Osteocyte (in vitro differentiated cells): ENCODE measurements at regions not wholly inside any gene's neighbourhood (a gene's known extent, or its start where the extent isn't known, plus 50 kb on each side); places are given as distances from the start of the nearest gene placed in this dataset.

Experiments
- DNase-seq: peaks from one replicate; pipeline ENCODE4 v3.0.0; 2021; ENCODE audit warnings: mixed read lengths; ENCODE audit not compliant: unreplicated experiment; ENCODE audit errors: extremely low spot score
- H3K27ac Mint-ChIP-seq: one replicate; pipeline ENCODE4 v1.8.0; 2021; ENCODE audit warnings: mild to moderate bottlenecking, mixed read lengths; ENCODE audit not compliant: unreplicated experiment
- H3K27me3 Mint-ChIP-seq: one replicate; pipeline ENCODE4 v1.8.0; 2021; ENCODE audit warnings: mixed read lengths; ENCODE audit not compliant: unreplicated experiment
- H3K36me3 Mint-ChIP-seq: one replicate; pipeline ENCODE4 v1.8.0; 2021; ENCODE audit warnings: mixed read lengths; ENCODE audit not compliant: unreplicated experiment
- H3K4me1 Mint-ChIP-seq: one replicate; pipeline ENCODE4 v1.8.0; 2021; ENCODE audit warnings: mixed read lengths; ENCODE audit not compliant: unreplicated experiment
- H3K4me3 Mint-ChIP-seq: one replicate; pipeline ENCODE4 v1.8.0; 2021; ENCODE audit warnings: mild to moderate bottlenecking, moderate library complexity, mixed read lengths; ENCODE audit not compliant: unreplicated experiment
- H3K9me3 Mint-ChIP-seq: one replicate; pipeline ENCODE4 v1.8.0; 2021; ENCODE audit warnings: mixed read lengths; ENCODE audit not compliant: unreplicated experiment
- TF ChIP-seq, protein P1 (sequence below): fragments of 200-600 bp; sonication (generic); IDR thresholded peaks from 2 replicates; pipeline ENCODE4 v1.5.0; 2021; ENCODE audit warnings: antibody characterized with exemption, mild to moderate bottlenecking, moderate library complexity

DNA sequence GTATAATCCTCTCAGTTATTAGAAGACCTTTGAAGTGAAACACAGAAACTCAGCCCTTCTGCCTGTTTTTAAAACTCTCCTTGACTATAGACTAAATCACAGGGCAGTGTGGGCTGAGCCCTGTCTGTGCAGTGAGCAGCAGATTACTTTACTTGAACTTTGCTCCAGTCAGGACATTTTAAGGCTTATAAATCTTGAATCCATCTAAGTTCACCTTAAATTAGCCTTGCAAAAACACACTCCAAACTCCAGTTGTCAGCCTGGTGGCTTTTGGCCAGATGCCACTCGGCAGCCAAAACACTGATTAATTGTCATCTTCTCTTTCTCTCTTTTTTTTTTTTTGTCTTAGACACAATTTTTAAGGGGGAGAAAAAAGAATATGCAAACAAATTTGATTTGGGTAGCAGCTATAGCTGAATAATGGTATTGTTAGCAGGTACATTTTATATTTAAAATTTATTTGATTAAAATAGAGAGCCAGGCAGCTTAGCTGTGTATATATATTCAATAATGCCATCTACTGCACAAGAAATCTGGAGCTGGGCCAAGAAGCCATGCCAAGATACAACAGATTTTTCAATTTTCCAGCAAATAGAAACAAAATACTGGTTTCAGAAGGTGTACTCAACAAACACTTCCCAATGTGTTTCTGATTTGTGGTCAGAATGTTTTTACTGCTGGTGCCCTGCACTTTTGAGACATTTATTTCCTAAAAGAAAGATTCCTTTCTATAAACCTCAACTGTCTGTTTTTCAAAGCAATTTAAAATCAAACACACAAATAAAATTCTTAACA lies 247.7 kb downstream of the TFEC start:
- DNase-seq: no peak
- Mint-ChIP-seq H3K4me1 (peaks cover 48% of the 10 kb centered on the region), H3K9me3 (peaks cover 10% of the 10 kb centered on the region), H3K4me3 (peak overlapping the region; percentile 40), H3K27me3 (no peaks in the 10 kb centered on the region), H3K27ac (peak overlapping the region; percentile 65), H3K36me3 (no peaks in the 10 kb centered on the region)
- TF ChIP-seq, protein P1, sequence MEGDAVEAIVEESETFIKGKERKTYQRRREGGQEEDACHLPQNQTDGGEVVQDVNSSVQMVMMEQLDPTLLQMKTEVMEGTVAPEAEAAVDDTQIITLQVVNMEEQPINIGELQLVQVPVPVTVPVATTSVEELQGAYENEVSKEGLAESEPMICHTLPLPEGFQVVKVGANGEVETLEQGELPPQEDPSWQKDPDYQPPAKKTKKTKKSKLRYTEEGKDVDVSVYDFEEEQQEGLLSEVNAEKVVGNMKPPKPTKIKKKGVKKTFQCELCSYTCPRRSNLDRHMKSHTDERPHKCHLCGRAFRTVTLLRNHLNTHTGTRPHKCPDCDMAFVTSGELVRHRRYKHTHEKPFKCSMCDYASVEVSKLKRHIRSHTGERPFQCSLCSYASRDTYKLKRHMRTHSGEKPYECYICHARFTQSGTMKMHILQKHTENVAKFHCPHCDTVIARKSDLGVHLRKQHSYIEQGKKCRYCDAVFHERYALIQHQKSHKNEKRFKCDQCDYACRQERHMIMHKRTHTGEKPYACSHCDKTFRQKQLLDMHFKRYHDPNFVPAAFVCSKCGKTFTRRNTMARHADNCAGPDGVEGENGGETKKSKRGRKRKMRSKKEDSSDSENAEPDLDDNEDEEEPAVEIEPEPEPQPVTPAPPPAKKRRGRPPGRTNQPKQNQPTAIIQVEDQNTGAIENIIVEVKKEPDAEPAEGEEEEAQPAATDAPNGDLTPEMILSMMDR: peak; percentile 7

DNA sequence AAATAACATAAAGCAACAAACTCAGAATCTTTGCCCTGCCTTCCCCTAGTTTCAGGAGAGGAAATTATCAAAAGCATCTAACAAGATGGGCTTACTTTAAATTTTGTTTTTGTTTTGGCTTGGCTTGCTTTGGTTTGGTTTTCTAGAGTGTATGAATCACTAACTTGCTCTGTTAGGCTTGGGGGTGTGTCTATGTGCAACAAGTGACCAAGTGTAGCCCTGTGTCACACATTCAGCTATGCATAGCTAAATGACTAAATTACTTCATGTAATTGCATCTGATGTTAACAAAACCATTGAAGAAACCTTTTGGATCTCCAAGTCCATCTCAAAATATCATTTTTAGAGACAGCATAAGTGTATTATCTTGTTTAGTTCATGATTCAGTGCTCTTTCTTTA lies 251.0 kb downstream of the TFEC start:
- no peak overlapping the region for H3K27ac Mint-ChIP-seq
- H3K4me3 Mint-ChIP-seq: no peak overlapping the region
- no peaks in the 10 kb centered on the region for H3K27me3 Mint-ChIP-seq
- TF ChIP-seq, protein P1: no peak
- H3K9me3 Mint-ChIP-seq: peaks cover 5% of the 10 kb centered on the region
- H3K36me3 Mint-ChIP-seq: no peaks in the 10 kb centered on the region
- no peak for DNase-seq
- peaks cover 40% of the 10 kb centered on the region for H3K4me1 Mint-ChIP-seq

GRCh38 chr7:115775981-115776380 lies 254.6 kb downstream of the TFEC start:
- H3K27me3 Mint-ChIP-seq: peaks cover 11% of the 10 kb centered on the region
- peaks cover 17% of the 10 kb centered on the region for H3K4me1 Mint-ChIP-seq
- no peak for DNase-seq
- TF ChIP-seq, protein P1: no peak
- no peak overlapping the region for H3K27ac Mint-ChIP-seq
- H3K36me3 Mint-ChIP-seq: no peaks in the 10 kb centered on the region
- no peaks in the 10 kb centered on the region for H3K9me3 Mint-ChIP-seq
- no peak overlapping the region for H3K4me3 Mint-ChIP-seq

- Mint-ChIP-seq H3K4me1 (no peaks in the 10 kb centered on the region), H3K27me3 (peaks cover 9% of the 10 kb centered on the region), H3K4me3 (no peak overlapping the region), H3K27ac (no peak overlapping the region), H3K9me3 (no peaks in the 10 kb centered on the region), H3K36me3 (no peaks in the 10 kb centered on the region)
- DNase-seq: no peak
- TF ChIP-seq, protein P1: no peak
These were observed 267.2 kb downstream of the TFEC start for GRCh38 chr7:115763347-115763746.

DNA sequence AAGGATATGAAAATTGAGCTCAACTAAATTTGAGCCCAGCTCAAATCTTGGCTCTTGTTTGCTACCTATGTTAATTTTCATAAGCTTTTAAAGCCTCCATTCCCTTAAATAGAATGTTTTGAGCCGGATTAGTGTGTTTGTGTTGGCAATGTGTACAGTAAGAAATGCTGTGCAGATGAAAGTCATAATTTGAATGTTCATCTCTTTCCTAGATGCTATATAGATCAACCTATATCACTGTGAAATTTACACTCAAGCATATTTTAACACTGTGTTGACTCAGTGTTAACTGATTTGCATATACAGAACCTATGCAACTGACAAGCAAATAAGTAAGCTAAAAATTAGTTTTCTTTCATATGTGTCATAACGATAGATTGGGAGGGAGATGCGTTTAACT lies 272.5 kb downstream of the TFEC start:
- Mint-ChIP-seq H3K9me3 (no peaks in the 10 kb centered on the region), H3K36me3 (no peaks in the 10 kb centered on the region), H3K4me3 (no peak overlapping the region), H3K4me1 (no peaks in the 10 kb centered on the region), H3K27me3 (no peaks in the 10 kb centered on the region), H3K27ac (no peak overlapping the region)
- no peak for DNase-seq
- TF ChIP-seq, protein P1: no peak
